GM18907 (cell line): ENCODE measurements at regions not wholly inside any gene's neighbourhood (a gene's known extent, or its start where the extent isn't known, plus 50 kb on each side); places are given as distances from the start of the nearest gene placed in this dataset.

ENCODE experiments used
- ATAC-seq: cut with Tn5 transposase; IDR thresholded peaks from one replicate; pipeline ENCODE4 v1.9.1; 2021; ENCODE audit warnings: mild to moderate bottlenecking, moderate library complexity; ENCODE audit not compliant: unreplicated experiment

GRCh38 chr2:105460048-105460732 is 61.3 kb upstream of the FHL2 start:
- no peak for ATAC-seq

- ATAC-seq: no peak
Measured at GRCh38 chr2:105458076-105458475, 59.2 kb upstream of the FHL2 start.

GRCh38 chr2:105455488-105456003 is 56.7 kb upstream of the FHL2 start:
- ATAC-seq: no peak

GRCh38 chr2:105454801-105455485 is 56.1 kb upstream of the FHL2 start:
- ATAC-seq: no peak

- no peak for ATAC-seq
Measured at GRCh38 chr2:105451571-105452166, 52.8 kb upstream of the FHL2 start.

GRCh38 chr2:105450471-105450870 is 51.6 kb upstream of the FHL2 start:
- no peak for ATAC-seq

- no peak for ATAC-seq
Measured at GRCh38 chr2:105449076-105449475, 50.2 kb upstream of the FHL2 start.
